ENCODE measurements at regions not wholly inside any gene's neighbourhood (a gene's known extent, or its start where the extent isn't known, plus 50 kb on each side); places are given as distances from the start of the nearest gene placed in this dataset.

DNA sequence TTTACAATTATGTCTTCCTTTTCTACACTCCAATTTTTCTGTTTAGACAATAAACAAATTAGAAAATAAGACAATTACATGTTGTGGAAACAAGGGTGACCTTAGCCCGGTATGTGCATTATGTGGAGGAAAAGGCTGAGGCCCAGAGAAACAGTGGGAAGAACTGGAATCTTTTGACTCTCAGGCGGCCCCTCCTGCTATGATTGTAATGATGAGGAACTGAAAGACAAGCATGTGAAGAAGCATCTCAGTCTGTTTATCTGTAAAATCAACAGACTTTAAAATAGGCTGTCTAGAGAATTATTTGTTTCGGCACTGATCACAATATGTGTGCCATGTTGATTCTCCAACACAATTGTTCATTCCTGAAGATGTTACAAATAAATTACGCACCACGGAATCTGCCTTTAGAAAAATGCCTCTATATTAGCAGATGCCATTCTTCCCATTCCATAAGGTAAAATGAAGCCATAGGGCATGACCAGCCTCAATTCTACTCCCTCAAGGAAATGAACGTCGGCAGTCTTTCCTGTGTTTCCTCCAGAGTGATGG is 1201.6 kb upstream of the CITED2 start:
- no peak overlapping the region for H3K4me3 ChIP-seq (ENCODE audit: low read length)
- 93% methylated on average over 2 of the region's 7 CpGs for WGBS (ENCODE audit: insufficient coverage, low lambda C conversion rate)

DNA sequence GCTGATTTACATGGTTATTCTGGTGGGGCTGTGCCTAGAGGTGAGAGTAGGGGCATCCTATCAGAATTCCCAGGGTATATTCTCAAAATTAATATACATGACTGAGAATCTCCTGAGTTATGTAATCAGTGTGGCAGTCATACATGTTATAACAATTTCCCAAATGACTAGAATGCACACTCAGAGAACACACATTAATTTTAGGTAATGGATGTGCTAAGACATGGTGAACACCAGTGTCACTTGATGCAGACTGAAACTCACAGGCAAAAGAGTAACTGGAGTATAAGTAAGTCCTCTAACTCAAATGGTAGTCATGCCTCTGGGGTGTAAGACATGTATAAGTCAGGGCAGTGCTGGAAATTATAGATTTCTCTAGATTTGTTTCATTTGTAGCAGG is 1198.4 kb upstream of the CITED2 start:
- H3K4me1 ChIP-seq (ENCODE audit: control insufficient read depth, insufficient read depth, low read length): no peaks in the 10 kb centered on the region
- no peaks in the 10 kb centered on the region for H3K27me3 ChIP-seq (ENCODE audit: control insufficient read depth, insufficient read depth, low read length)
- DNase-seq: no peak
- H3K27ac ChIP-seq (ENCODE audit: low read length): no peak overlapping the region
- no peak overlapping the region for H3K4me3 ChIP-seq (ENCODE audit: low read length)
- H3K9me3 ChIP-seq (ENCODE audit: control insufficient read depth, low read depth, low read length): no peaks in the 10 kb centered on the region
- no peaks in the 10 kb centered on the region for H3K36me3 ChIP-seq (ENCODE audit: control insufficient read depth, insufficient read depth, low read length)

More for the DNA sequence above, 1201.6 kb upstream of the CITED2 start:
- Histone ChIP-seq H3K36me3 (ENCODE audit: control insufficient read depth, insufficient read depth, low read length) (no peaks in the 10 kb centered on the region), H3K27ac (ENCODE audit: low read length) (no peak overlapping the region), H3K4me1 (ENCODE audit: control insufficient read depth, insufficient read depth, low read length) (no peaks in the 10 kb centered on the region), H3K27me3 (ENCODE audit: control insufficient read depth, insufficient read depth, low read length) (no peaks in the 10 kb centered on the region), H3K9me3 (ENCODE audit: control insufficient read depth, low read depth, low read length) (no peaks in the 10 kb centered on the region)
- DNase-seq: no peak

DNA sequence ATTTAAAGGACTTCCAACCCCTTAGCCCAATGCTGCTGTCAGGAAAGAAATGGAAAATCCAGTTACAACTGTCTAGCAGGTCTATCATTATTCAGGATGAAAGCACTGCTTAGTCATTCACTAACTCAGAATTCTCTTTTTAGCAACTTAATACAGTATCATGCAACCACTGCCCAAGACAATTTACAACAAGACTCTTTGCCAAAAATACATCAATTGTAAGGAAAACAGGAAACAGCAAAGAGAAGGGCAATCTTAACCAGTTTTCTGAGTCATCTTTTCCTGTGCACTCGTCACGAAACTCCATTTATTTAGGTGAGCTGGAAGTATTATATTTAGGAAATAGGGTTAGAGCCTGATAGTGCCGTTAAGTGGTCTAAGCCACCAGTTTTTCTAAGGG is 1197.7 kb upstream of the CITED2 start:
- Histone ChIP-seq H3K4me3 (ENCODE audit: low read length) (no peak overlapping the region), H3K9me3 (ENCODE audit: control insufficient read depth, low read depth, low read length) (no peaks in the 10 kb centered on the region), H3K36me3 (ENCODE audit: control insufficient read depth, insufficient read depth, low read length) (no peaks in the 10 kb centered on the region), H3K4me1 (ENCODE audit: control insufficient read depth, insufficient read depth, low read length) (no peaks in the 10 kb centered on the region), H3K27me3 (ENCODE audit: control insufficient read depth, insufficient read depth, low read length) (no peaks in the 10 kb centered on the region), H3K27ac (ENCODE audit: low read length) (no peak overlapping the region)
- WGBS (ENCODE audit: insufficient coverage, low lambda C conversion rate): 77% methylated on average over 3 of the region's 3 CpGs
- DNase-seq: peak in 1 of 2 donors; percentile 2

DNA sequence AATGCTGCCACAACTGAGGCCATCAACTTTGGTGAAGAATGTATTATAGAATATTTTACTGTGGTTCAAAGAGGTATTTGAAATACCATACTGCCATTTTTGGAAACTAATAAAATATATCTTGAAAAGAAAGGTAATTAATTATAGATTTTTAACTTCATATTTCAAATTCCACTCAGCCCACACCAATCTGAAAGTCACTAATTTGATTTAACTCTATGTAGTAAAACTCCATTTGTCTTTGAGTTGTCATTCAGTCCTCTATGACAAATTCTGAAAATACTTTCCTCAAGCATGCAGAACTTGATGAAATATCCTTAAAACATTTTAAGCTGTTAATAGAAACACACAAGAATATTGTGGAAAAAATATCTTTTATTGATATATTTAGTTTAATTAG is 1196.7 kb upstream of the CITED2 start:
- Histone ChIP-seq H3K4me3 (ENCODE audit: low read length) (no peak overlapping the region), H3K9me3 (ENCODE audit: control insufficient read depth, low read depth, low read length) (no peaks in the 10 kb centered on the region), H3K27ac (ENCODE audit: low read length) (no peak overlapping the region), H3K27me3 (ENCODE audit: control insufficient read depth, insufficient read depth, low read length) (no peaks in the 10 kb centered on the region), H3K36me3 (ENCODE audit: control insufficient read depth, insufficient read depth, low read length) (no peaks in the 10 kb centered on the region), H3K4me1 (ENCODE audit: control insufficient read depth, insufficient read depth, low read length) (no peaks in the 10 kb centered on the region)
- no peak for DNase-seq

DNA sequence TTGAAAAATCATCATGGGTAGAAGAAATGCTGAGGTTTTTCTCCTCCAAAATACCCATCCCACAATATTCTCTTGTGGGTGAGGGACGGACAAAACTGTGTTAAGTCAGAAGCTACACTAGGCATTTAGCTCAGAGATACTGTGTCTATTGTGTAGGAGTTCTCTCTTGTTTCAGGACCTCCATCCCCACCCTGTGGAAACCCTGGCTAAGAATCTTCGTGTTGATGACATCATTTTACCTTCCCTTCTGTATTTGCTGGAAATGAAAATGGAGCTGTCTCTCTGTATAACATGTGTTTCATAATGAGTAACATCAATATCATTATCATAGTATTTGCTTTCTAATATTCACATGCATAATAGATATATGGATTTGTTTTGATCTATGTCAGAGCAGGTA is 1193.0 kb upstream of the CITED2 start:
- H3K9me3 ChIP-seq (ENCODE audit: control insufficient read depth, low read depth, low read length): no peaks in the 10 kb centered on the region
- H3K27me3 ChIP-seq (ENCODE audit: control insufficient read depth, insufficient read depth, low read length): no peaks in the 10 kb centered on the region
- DNase-seq: no peak
- H3K4me1 ChIP-seq (ENCODE audit: control insufficient read depth, insufficient read depth, low read length): no peaks in the 10 kb centered on the region
- no peak overlapping the region for H3K4me3 ChIP-seq (ENCODE audit: low read length)
- H3K36me3 ChIP-seq (ENCODE audit: control insufficient read depth, insufficient read depth, low read length): no peaks in the 10 kb centered on the region
- H3K27ac ChIP-seq (ENCODE audit: low read length): no peak overlapping the region
- WGBS (ENCODE audit: insufficient coverage, low lambda C conversion rate): no CpG with 5 or more reads among the region's 2 CpGs

DNA sequence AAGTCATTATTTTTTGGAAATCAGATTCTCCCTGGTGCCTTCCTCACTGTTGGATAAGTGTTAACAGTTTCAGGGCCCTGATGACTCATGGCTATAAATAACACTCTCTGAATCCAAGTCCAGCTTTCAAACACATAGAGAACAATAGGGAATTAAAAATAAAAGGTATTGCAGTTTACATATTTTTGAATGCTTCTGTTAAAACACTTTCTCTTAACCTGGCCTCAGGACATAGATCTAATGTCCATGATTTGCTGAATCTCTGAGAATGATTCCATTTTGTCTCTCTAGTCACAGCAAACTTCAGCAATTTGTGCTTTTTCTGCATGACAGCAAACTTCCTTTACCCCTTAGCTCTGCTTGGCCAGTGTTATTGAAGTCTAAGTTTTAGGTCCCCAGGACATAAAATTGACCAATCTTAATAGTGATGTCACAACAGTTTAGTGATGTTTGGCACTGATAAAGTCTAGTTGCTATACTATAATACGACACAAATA is 1192.4 kb upstream of the CITED2 start:
- no peaks in the 10 kb centered on the region for H3K9me3 ChIP-seq (ENCODE audit: control insufficient read depth, low read depth, low read length)
- no CpG with 5 or more reads among the region's 1 CpG for WGBS (ENCODE audit: insufficient coverage, low lambda C conversion rate)
- peak in 1 of 2 donors; percentile 7 for DNase-seq
- H3K36me3 ChIP-seq (ENCODE audit: control insufficient read depth, insufficient read depth, low read length): no peaks in the 10 kb centered on the region
- no peak overlapping the region for H3K27ac ChIP-seq (ENCODE audit: low read length)
- no peaks in the 10 kb centered on the region for H3K4me1 ChIP-seq (ENCODE audit: control insufficient read depth, insufficient read depth, low read length)
- H3K4me3 ChIP-seq (ENCODE audit: low read length): no peak overlapping the region
- no peaks in the 10 kb centered on the region for H3K27me3 ChIP-seq (ENCODE audit: control insufficient read depth, insufficient read depth, low read length)

DNA sequence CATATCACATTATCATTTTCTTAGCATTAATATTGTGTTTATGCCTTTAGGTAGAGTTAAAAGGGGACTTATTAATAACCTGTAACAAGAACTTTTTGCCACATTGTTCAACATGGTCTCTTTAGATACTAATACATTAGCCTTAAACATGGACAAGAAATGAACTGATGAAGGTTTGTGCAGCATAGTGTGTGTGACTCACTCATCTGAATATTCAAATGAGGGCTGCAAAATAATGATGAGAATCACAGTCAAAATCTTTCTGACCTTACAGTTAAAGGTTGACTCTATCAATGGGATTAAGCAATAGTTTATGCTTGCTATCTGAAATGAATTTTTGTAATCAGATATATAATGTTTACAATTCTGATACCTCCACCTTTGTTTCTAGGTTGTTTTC is 1189.3 kb upstream of the CITED2 start:
- no peaks in the 10 kb centered on the region for H3K4me1 ChIP-seq (ENCODE audit: control insufficient read depth, insufficient read depth, low read length)
- H3K36me3 ChIP-seq (ENCODE audit: control insufficient read depth, insufficient read depth, low read length): no peaks in the 10 kb centered on the region
- H3K27me3 ChIP-seq (ENCODE audit: control insufficient read depth, insufficient read depth, low read length): no peaks in the 10 kb centered on the region
- H3K9me3 ChIP-seq (ENCODE audit: control insufficient read depth, low read depth, low read length): no peaks in the 10 kb centered on the region
- H3K27ac ChIP-seq (ENCODE audit: low read length): no peak overlapping the region
- no peak for DNase-seq
- no peak overlapping the region for H3K4me3 ChIP-seq (ENCODE audit: low read length)

DNA sequence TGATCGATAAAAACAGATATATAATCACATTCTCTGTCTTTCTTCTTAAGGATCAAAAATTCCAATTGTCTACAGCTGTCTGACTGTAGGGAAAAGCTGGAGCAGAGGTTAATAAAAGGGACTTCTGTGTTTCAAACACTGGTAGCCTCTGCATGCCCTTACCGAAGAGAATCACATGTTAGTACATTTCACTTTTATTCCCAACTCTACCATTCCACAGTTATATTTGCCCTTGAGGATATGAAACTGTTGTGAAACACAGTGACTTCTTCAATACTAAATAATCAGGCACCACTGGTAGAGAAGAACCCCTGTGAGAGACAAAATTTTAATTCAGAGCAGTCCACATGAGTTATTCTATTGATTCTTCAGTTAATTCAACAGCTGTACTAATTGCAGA is 1187.3 kb upstream of the CITED2 start:
- Histone ChIP-seq H3K4me1 (ENCODE audit: control insufficient read depth, insufficient read depth, low read length) (no peaks in the 10 kb centered on the region), H3K27ac (ENCODE audit: low read length) (no peak overlapping the region), H3K27me3 (ENCODE audit: control insufficient read depth, insufficient read depth, low read length) (no peaks in the 10 kb centered on the region), H3K4me3 (ENCODE audit: low read length) (no peak overlapping the region), H3K9me3 (ENCODE audit: control insufficient read depth, low read depth, low read length) (no peaks in the 10 kb centered on the region), H3K36me3 (ENCODE audit: control insufficient read depth, insufficient read depth, low read length) (no peaks in the 10 kb centered on the region)
- DNase-seq: no peak
- 100% methylated on average over 2 of the region's 2 CpGs for WGBS (ENCODE audit: insufficient coverage, low lambda C conversion rate)

DNA sequence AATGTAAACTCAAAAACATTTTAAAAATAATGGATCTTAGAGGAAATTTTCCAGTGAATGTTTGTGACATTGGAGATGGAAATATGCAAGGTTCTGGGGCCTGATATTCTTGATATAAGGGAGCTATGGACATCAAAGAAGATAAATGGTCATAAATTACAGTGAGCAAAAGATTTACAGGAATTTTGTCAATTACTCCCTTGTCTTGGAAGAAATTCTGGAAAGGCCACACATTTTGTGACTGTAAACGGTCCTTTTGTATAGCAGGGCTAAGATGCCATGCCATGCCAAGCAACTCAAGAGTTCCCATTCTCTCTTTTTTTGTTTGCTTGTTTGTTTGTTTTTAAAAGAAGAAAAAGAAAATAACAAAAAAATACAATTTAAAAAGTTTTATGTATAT is 1186.2 kb upstream of the CITED2 start:
- Histone ChIP-seq H3K36me3 (ENCODE audit: control insufficient read depth, insufficient read depth, low read length) (no peaks in the 10 kb centered on the region), H3K27ac (ENCODE audit: low read length) (no peak overlapping the region), H3K4me1 (ENCODE audit: control insufficient read depth, insufficient read depth, low read length) (no peaks in the 10 kb centered on the region), H3K9me3 (ENCODE audit: control insufficient read depth, low read depth, low read length) (no peaks in the 10 kb centered on the region), H3K4me3 (ENCODE audit: low read length) (no peak overlapping the region), H3K27me3 (ENCODE audit: control insufficient read depth, insufficient read depth, low read length) (no peaks in the 10 kb centered on the region)
- WGBS (ENCODE audit: insufficient coverage, low lambda C conversion rate): no CpG with 5 or more reads among the region's 1 CpG
- no peak for DNase-seq

DNA sequence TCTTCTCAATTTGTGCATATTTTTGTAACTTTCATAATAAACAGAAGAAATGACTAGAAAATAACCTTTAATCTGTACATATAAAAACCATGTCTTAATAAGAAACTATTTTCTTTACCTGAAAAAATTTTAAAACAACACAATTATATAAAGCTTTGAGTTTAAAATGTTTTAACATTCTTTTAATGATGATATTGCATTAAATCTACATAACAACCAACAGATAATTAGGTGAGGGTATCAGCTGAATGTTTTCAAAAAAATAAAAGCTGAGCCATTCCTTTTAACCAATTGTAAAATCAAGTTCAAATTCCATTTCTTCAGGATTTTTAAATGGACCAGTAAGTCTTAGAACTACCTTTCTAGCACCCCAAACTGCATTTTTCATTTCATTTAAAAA is 1185.0 kb upstream of the CITED2 start:
- H3K27me3 ChIP-seq (ENCODE audit: control insufficient read depth, insufficient read depth, low read length): no peaks in the 10 kb centered on the region

DNA sequence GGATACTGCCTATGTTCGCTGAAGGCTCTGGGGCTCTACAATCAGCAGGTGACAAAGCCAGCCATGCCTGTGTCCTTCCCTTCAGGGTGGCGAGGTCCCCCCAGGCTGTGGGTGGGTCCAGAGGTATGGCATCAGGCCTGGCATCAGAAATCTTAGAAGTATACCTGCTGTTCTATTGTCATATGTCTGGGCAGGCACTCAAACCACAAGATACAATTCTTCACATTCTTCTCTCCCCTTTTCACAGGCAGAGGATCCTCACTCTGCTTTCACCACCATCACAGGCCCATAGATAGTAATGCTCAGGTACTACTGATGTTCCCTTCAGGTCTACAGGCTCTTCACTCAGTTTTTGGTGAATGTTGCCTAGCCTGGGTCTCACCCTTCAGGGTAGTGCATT is 1180.0 kb upstream of the CITED2 start:
- Histone ChIP-seq H3K27ac (ENCODE audit: low read length) (no peak overlapping the region), H3K27me3 (ENCODE audit: control insufficient read depth, insufficient read depth, low read length) (no peaks in the 10 kb centered on the region), H3K4me1 (ENCODE audit: control insufficient read depth, insufficient read depth, low read length) (no peaks in the 10 kb centered on the region), H3K9me3 (ENCODE audit: control insufficient read depth, low read depth, low read length) (no peaks in the 10 kb centered on the region), H3K4me3 (ENCODE audit: low read length) (no peak overlapping the region), H3K36me3 (ENCODE audit: control insufficient read depth, insufficient read depth, low read length) (no peaks in the 10 kb centered on the region)
- DNase-seq: no peak
- WGBS (ENCODE audit: insufficient coverage, low lambda C conversion rate): no CpG with 5 or more reads among the region's 2 CpGs

More for the DNA sequence above, 1185.0 kb upstream of the CITED2 start:
- Histone ChIP-seq H3K9me3 (ENCODE audit: control insufficient read depth, low read depth, low read length) (no peaks in the 10 kb centered on the region), H3K4me3 (ENCODE audit: low read length) (no peak overlapping the region), H3K27ac (ENCODE audit: low read length) (no peak overlapping the region), H3K4me1 (ENCODE audit: control insufficient read depth, insufficient read depth, low read length) (no peaks in the 10 kb centered on the region), H3K36me3 (ENCODE audit: control insufficient read depth, insufficient read depth, low read length) (no peaks in the 10 kb centered on the region)
- DNase-seq: no peak

Data from large intestine (tissue), 3 donors.